ENCODE measurements at regions not wholly inside any gene's neighbourhood (a gene's known extent, or its start where the extent isn't known, plus 50 kb on each side); places are given as distances from the start of the nearest gene placed in this dataset.

DNA sequence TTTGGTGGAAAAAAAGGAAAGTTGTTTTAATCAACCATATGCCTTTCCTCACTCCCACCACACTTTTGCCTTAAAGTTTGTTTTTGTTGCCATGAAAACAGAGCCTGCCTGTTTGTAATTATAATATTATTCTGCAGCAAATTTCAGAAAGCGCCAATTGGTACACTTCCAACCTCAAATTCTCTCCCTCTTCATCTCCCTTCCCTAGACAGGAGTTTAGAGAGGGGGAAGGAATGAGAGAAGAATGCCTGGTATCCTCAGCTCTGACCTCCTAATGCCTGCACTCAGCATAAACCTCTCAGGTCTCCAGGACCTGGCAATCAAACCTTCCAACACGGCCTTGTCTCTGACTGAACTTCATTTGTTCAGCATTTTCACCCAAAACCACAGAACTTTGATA is 138.4 kb upstream of the HCCS start:
- Histone ChIP-seq H4K12ac (ENCODE audit: low read depth, low read length) (no peak overlapping the region), H3K23ac (ENCODE audit: low read length) (no peak overlapping the region), H3K27me3 (ENCODE audit: insufficient read depth, low read length) (no peaks in the 10 kb centered on the region), H3K18ac (ENCODE audit: low read length) (no peak overlapping the region), H3K27ac (ENCODE audit: low read depth, low read length) (no peak overlapping the region), H3K79me1 (ENCODE audit: low read length) (no peaks in the 10 kb centered on the region), H2BK12ac (ENCODE audit: low read length) (no peak overlapping the region), H3K4me3 (ENCODE audit: low read depth, low read length) (no peak overlapping the region), H4K8ac (ENCODE audit: low read depth, low read length) (no peak overlapping the region), H3K79me2 (ENCODE audit: control insufficient read depth, insufficient read depth, low read length, poor library complexity) (no peaks in the 10 kb centered on the region), H3K4me2 (ENCODE audit: low read length) (no peak overlapping the region), H2BK120ac (ENCODE audit: insufficient read depth, low read length, poor library complexity) (no peak overlapping the region), H3K9me3 (ENCODE audit: insufficient read depth, low read depth, low read length) (no peaks in the 10 kb centered on the region), H4K91ac (ENCODE audit: low read depth, low read length) (no peak overlapping the region), H3K4ac (ENCODE audit: low read depth, low read length) (no peak overlapping the region), H3K14ac (ENCODE audit: low read length) (no peak overlapping the region), H2AK5ac (ENCODE audit: low read length) (no peak overlapping the region), H2AFZ (ENCODE audit: insufficient read depth, low read length, poor library complexity) (no peak overlapping the region), H3K36me3 (ENCODE audit: control insufficient read depth in 1 of 2, insufficient read depth in 2 of 2, low read length in 2 of 2) (no peaks in the 10 kb centered on the region), H3K4me1 (ENCODE audit: control insufficient read depth in 1 of 2, insufficient read depth in 2 of 2, low read length in 2 of 2) (no peaks in the 10 kb centered on the region), H3K9ac (ENCODE audit: low read length) (no peak overlapping the region), H2BK5ac (ENCODE audit: low read depth, low read length, poor library complexity) (no peak overlapping the region)
- DNase-seq, result no peak
- WGBS (ENCODE audit: extremely low coverage, insufficient coverage, insufficient read length), result no CpG with 5 or more reads among the region's 2 CpGs

GRCh38 chrX:10974920-10975319 is 136.2 kb upstream of the HCCS start:
- Histone ChIP-seq H3K23ac (ENCODE audit: low read length) (no peak overlapping the region), H3K4me3 (ENCODE audit: low read depth, low read length) (no peak overlapping the region), H2AK5ac (ENCODE audit: low read length) (no peak overlapping the region), H3K14ac (ENCODE audit: low read length) (no peak overlapping the region), H3K18ac (ENCODE audit: low read length) (no peak overlapping the region), H3K36me3 (ENCODE audit: control insufficient read depth in 1 of 2, insufficient read depth in 2 of 2, low read length in 2 of 2) (no peaks in the 10 kb centered on the region), H4K12ac (ENCODE audit: low read depth, low read length) (no peak overlapping the region), H2BK5ac (ENCODE audit: low read depth, low read length, poor library complexity) (no peak overlapping the region), H3K27me3 (ENCODE audit: insufficient read depth, low read length) (no peaks in the 10 kb centered on the region), H2BK120ac (ENCODE audit: insufficient read depth, low read length, poor library complexity) (no peak overlapping the region), H3K4me1 (ENCODE audit: control insufficient read depth in 1 of 2, insufficient read depth in 2 of 2, low read length in 2 of 2) (no peaks in the 10 kb centered on the region), H3K79me2 (ENCODE audit: control insufficient read depth, insufficient read depth, low read length, poor library complexity) (no peaks in the 10 kb centered on the region), H3K4ac (ENCODE audit: low read depth, low read length) (no peak overlapping the region), H3K79me1 (ENCODE audit: low read length) (no peaks in the 10 kb centered on the region), H4K8ac (ENCODE audit: low read depth, low read length) (no peak overlapping the region), H3K9me3 (ENCODE audit: insufficient read depth, low read depth, low read length) (no peaks in the 10 kb centered on the region), H2AFZ (ENCODE audit: insufficient read depth, low read length, poor library complexity) (no peak overlapping the region), H3K4me2 (ENCODE audit: low read length) (no peak overlapping the region), H4K91ac (ENCODE audit: low read depth, low read length) (no peak overlapping the region), H3K9ac (ENCODE audit: low read length) (no peak overlapping the region), H3K27ac (ENCODE audit: low read depth, low read length) (no peak overlapping the region), H2BK12ac (ENCODE audit: low read length) (no peak overlapping the region)
- no peak for DNase-seq
- no CpG with 5 or more reads among the region's 1 CpG for WGBS (ENCODE audit: extremely low coverage, insufficient coverage, insufficient read length)

DNA sequence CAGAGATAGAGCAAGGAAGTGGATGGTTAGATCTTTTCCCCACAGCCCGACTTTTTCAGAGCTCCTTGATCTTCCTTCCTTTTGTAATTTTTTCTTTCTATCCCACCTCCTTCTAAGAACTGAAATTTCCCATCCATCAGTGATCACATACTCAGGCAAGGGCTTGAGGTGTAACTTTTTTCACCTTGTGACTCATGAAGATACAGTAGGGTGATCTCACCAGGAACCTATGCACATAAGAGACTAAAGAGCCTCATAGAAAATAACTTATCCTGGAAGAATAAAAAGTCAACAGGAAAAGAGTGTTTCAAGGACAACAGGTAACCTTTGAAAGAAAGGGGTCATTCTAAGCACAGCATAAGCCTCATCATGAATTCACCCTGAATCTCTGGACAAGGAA is 131.2 kb upstream of the HCCS start:
- Histone ChIP-seq H3K23ac (ENCODE audit: low read length) (no peak overlapping the region), H3K18ac (ENCODE audit: low read length) (no peak overlapping the region), H3K79me1 (ENCODE audit: low read length) (no peaks in the 10 kb centered on the region), H3K4ac (ENCODE audit: low read depth, low read length) (no peak overlapping the region), H2BK5ac (ENCODE audit: low read depth, low read length, poor library complexity) (no peak overlapping the region), H2AFZ (ENCODE audit: insufficient read depth, low read length, poor library complexity) (no peak overlapping the region), H4K12ac (ENCODE audit: low read depth, low read length) (no peak overlapping the region), H4K91ac (ENCODE audit: low read depth, low read length) (no peak overlapping the region), H3K4me2 (ENCODE audit: low read length) (no peak overlapping the region), H4K8ac (ENCODE audit: low read depth, low read length) (no peak overlapping the region), H3K14ac (ENCODE audit: low read length) (no peak overlapping the region), H3K9me3 (ENCODE audit: insufficient read depth, low read depth, low read length) (no peaks in the 10 kb centered on the region), H3K36me3 (ENCODE audit: control insufficient read depth in 1 of 2, insufficient read depth in 2 of 2, low read length in 2 of 2) (no peaks in the 10 kb centered on the region), H3K79me2 (ENCODE audit: control insufficient read depth, insufficient read depth, low read length, poor library complexity) (no peaks in the 10 kb centered on the region), H2AK5ac (ENCODE audit: low read length) (no peak overlapping the region), H3K27ac (ENCODE audit: low read depth, low read length) (no peak overlapping the region), H3K4me1 (ENCODE audit: control insufficient read depth in 1 of 2, insufficient read depth in 2 of 2, low read length in 2 of 2) (peaks cover 0 to 5% of the 10 kb centered on the region in 2 experiments), H2BK120ac (ENCODE audit: insufficient read depth, low read length, poor library complexity) (no peak overlapping the region), H2BK12ac (ENCODE audit: low read length) (no peak overlapping the region), H3K27me3 (ENCODE audit: insufficient read depth, low read length) (no peaks in the 10 kb centered on the region), H3K9ac (ENCODE audit: low read length) (no peak overlapping the region), H3K4me3 (ENCODE audit: low read depth, low read length) (no peak overlapping the region)
- DNase-seq, result peak in 1 of 2 donors; percentile 22
- no CpG with 5 or more reads among the region's 1 CpG for WGBS (ENCODE audit: extremely low coverage, insufficient coverage, insufficient read length)

- Histone ChIP-seq H3K14ac (ENCODE audit: low read length) (no peak overlapping the region), H3K4me2 (ENCODE audit: low read length) (no peak overlapping the region), H2BK12ac (ENCODE audit: low read length) (no peak overlapping the region), H3K79me1 (ENCODE audit: low read length) (no peaks in the 10 kb centered on the region), H3K36me3 (ENCODE audit: control insufficient read depth in 1 of 2, insufficient read depth in 2 of 2, low read length in 2 of 2) (no peaks in the 10 kb centered on the region), H4K8ac (ENCODE audit: low read depth, low read length) (no peak overlapping the region), H3K9me3 (ENCODE audit: insufficient read depth, low read depth, low read length) (no peaks in the 10 kb centered on the region), H2BK120ac (ENCODE audit: insufficient read depth, low read length, poor library complexity) (no peak overlapping the region), H3K23ac (ENCODE audit: low read length) (no peak overlapping the region), H2AK5ac (ENCODE audit: low read length) (no peak overlapping the region), H3K18ac (ENCODE audit: low read length) (no peak overlapping the region), H2BK5ac (ENCODE audit: low read depth, low read length, poor library complexity) (no peak overlapping the region), H2AFZ (ENCODE audit: insufficient read depth, low read length, poor library complexity) (no peak overlapping the region), H3K9ac (ENCODE audit: low read length) (no peak overlapping the region), H3K4ac (ENCODE audit: low read depth, low read length) (no peak overlapping the region), H3K27ac (ENCODE audit: low read depth, low read length) (no peak overlapping the region), H3K79me2 (ENCODE audit: control insufficient read depth, insufficient read depth, low read length, poor library complexity) (no peaks in the 10 kb centered on the region), H3K4me3 (ENCODE audit: low read depth, low read length) (no peak overlapping the region), H3K4me1 (ENCODE audit: control insufficient read depth in 1 of 2, insufficient read depth in 2 of 2, low read length in 2 of 2) (peaks cover 0 to 5% of the 10 kb centered on the region in 2 experiments), H4K91ac (ENCODE audit: low read depth, low read length) (no peak overlapping the region), H3K27me3 (ENCODE audit: insufficient read depth, low read length) (no peaks in the 10 kb centered on the region), H4K12ac (ENCODE audit: low read depth, low read length) (no peak overlapping the region)
- no CpG with 5 or more reads among the region's 3 CpGs for WGBS (ENCODE audit: extremely low coverage, insufficient coverage, insufficient read length)
- DNase-seq, result peak; percentile 31 to 76
Observed at GRCh38 chrX:10981506-10981905, 129.6 kb upstream of the HCCS start.

Measured in trophoblast cell (in vitro differentiated cells and primary cell).